ELR (cell line): ENCODE measurements at regions not wholly inside any gene's neighbourhood (a gene's known extent, or its start where the extent isn't known, plus 50 kb on each side); places are given as distances from the start of the nearest gene placed in this dataset.
"Not testable (repeated sequence)": the region's sequence is repeated elsewhere in the genome, so short reads cannot be mapped to it uniquely, and the experiment has no call there.

Experiments
- DNase-seq: peaks from one replicate; pipeline ENCODE4 v3.0.0-alpha.2; 2015; ENCODE audit warnings: low read depth

DNA sequence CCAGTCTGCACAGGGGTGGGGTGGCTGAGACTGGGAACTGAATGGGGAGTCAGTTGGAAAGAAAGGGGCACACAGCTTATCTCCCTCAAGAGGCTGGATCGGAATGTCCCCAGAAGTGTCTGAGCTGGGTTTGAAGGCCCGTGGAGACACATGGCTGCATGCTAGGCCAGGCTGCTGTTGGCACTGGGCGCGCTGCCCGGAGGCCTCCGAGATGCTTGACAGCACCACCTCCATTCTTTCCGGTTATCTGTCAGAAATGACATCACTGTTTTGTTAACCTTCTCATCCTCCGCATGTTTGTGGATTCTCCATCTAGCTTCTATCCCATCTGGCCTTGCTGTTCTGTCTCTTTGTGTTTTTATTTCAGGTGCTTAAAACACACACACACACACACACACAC lies 85.5 kb downstream of the APIP start:
- DNase-seq = no peak

DNA sequence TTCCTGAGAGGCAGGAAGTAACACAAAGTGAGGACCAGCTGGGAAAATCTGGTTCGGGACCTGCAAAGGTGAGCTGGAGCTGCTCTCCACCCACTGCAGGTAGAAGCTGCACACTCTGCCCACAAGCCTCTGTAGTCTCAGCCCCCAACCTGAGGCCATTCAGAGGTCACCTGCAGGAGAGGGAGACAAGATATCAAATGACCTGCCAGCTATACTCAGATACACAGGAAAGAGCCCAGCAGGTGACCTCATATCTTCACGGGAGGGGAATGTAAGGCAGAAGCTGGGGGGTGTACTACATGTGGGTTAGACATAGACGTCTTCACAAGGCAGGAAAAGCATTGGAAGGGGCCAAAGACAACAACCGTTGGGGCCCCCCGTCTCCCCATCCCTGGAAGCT lies 86.1 kb downstream of the APIP start:
- DNase-seq = no peak

DNA sequence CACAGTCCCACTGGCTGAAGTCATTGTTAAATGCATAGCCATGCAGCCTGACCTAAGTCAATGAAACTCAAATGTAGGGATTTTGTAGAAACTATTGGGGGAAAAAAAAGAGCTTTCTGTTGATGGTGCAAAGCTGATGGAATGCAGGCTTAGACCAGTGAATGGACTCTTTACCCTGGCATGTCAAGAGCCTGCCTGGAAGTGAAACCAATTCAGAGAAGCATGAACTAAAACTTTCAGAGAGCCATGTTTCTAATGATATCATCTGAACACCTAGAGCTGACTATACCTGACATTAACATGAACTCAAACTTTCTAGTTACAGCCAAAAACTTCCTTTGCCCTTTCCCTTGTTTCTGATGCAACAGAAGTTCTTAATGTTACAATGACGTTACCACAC lies 89.0 kb downstream of the APIP start:
- no peak for DNase-seq

DNA sequence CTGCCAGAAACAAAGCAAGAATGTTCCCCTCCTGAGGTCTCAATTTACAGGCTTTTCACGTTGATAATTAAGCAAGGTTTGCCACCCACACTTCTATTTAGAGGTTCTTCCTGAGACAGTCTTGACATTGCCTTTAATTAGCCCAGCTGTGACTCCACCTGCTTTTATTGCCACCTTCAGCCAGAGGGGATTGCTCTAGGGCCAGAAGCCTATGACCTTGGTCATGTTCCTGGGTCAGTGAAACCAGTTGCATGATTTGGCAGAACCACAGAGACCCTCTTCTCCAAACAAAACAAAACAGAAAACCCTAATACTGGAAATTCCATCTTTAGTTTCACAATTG lies 89.8 kb downstream of the APIP start:
- no peak for DNase-seq

DNA sequence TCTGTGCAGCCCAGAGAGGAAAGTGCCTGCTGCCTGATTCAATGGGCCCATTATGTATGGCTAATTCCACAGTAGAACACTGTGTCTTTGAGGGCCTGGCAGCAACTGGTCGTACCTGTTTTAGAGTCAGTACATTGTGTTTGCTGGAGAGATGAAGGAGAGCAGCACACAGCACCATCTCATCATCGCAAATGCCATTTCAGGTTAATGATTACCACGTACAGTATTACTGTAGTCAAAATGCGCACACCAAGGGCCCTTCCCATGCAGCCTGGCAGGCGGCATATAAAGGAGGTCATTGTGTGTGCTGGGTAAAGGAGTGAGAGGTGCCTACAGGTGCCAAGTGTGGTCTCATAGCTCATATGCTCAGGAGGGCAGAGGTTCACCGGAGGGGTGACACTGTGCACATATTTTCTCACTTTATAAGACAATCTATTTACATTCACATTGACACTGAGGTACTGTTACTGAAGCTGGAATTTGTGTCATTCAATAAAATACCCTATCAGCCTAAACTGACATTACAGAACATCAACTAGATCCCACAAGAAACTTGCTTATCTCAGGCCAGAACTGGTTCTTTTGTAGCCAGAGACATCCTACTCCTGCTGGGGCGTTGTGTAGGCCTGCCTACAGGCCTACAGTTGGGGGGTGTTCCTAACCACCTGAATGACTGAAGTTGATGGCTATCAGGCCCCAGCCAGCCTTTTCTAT lies 90.4 kb downstream of the APIP start:
- DNase-seq = no peak

DNA sequence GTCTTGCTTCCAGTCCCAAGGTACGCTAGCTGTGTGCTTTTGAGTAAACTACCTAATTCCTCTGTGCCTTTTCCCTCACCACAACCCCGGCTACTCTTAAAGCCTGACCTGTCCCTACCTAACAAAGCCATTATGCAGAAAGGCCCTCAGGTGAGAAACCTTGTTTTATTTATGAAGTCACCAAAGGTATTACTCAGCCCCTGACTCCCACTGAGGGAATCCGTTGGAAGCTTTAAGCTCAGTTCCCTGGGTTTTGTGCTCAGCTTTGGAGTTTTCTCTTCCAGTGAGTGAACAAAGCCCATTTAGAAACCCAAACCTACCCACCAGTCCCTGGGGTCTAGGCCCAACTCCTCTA lies 90.9 kb downstream of the APIP start:
- no peak for DNase-seq

DNA sequence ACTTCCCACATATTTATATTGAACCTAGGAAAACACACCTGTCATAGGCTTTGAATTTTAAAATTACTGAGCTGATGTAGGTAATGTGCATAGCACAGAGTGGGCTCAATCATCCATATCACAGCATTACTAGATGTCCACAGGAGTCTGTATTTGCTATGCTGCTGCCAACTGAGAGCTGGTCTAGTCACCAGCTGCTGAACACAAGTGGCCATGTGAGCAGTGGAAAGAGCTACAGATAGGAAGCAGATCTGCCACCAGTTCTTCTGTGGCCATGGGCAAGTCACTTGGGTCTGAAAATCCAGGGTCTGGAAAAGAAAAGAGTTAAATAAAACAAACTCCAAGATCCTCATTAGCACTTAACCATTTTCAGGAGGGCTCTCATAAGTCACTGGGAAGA lies 91.8 kb downstream of the APIP start:
- DNase-seq = no peak

DNA sequence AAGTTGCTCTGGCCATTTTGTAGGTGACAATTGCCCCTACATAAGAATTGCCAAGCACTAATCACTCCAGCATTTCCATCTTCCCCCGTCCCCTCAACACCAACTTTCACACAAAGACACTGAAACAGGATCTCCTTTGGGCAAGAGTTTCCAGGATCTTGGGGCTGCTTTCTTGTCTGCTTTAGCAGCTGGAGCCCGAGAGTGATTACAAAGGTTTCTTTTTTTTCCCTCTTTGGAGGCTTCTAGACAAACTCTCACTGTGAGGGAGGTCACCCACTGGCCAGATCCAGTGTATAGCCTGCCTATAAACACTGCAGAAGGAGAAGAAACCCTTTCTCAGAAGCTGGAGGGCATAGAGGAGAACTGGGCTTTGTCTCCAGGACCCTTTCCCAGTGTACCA lies 92.5 kb downstream of the APIP start:
- no peak for DNase-seq

DNA sequence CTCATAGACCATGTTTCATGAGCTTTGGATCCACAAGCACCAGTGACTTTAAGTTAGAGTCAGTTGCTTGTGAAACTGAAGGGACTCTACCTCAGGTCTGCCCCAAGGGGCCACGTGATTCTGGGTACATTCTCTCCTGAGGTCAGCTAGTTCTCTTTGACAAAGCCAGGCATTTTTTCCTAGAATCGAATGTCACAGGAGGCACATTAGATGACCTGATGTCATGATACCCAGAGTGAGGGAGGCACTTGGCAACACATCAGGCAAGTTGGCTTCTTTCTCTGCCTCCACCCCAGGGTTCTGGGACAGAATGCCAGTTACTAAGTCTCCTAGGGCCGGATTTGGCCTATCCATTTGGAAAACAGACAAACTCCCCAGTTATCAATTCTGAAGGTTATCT lies 93.0 kb downstream of the APIP start:
- no peak for DNase-seq

DNA sequence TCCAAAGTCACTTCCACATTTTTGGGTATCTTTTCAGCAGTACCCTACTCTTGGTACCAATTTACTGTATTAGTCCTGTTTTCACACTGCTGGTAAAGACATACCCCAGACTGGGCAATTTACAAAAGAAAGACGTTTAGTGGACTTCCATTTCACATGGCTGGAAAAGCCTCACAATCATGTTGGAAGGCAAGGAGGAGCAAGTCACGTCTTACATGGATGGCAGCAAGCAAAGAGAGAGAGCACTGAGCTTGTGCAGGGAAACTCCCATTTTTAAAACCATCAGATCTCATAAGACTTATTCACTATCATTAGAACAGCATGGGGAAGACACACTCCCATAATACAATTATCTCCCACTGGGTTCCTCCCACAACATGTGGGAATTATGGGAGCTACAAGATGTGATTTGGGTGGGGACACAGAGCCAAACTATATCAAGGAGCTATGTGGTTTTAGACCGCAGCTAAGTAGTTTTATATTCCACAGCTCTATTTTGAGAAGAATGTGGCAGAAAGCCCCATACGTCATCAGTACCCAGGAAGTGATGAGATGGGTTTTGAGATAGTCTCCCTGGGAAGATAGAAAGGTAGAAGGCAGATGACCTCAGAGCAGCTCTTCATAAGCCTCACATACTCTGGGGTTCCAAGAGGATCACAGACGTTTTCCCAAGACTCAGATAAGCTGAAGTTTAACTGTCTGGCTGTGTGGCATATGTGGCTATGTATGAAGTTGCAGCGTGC lies 96.3 kb downstream of the APIP start:
- no peak for DNase-seq

DNA sequence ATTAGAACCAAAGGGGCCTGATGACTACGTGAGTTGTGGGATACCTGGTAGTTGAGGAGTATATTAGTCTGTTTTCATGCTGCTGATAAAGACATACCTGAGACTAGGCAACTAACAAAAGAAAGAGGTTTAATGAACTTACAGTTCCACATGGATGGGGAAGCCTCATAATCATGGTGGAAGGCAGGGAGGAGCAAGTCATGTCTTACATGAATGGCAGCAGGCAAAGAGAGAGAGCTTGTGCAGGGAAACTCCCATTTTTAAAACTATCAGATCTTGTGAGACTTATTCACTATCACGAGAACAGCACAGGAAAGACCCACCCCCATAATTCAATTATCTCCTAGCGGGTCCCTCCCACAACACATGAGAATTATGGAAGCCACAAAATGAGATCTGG lies 98.4 kb downstream of the APIP start:
- not testable (repeated sequence) for DNase-seq

DNA sequence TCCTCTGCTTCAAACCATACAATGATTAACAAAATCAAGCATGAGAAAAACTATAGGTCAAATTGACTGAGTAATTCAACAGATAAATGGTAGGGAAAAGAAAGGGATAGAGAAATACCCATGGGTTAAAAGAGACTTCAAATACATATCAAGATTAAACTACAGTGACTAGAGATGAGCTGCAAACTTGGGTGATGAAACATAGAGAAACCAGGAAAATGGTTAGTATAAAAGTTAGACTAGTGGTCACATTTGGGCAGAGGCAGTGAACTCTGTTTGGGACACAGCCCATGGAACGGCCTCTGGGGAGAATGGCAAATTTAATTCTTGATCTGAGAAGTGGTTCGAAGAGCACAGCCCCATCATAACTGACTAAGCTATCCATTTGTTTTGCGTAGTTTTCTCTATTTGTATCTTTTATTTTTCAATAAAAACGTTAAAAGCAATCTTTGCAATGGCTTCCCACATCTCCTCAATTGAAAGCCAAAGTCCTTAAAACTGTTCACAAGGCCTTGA lies 99.4 kb downstream of the APIP start:
- DNase-seq = no peak

DNA sequence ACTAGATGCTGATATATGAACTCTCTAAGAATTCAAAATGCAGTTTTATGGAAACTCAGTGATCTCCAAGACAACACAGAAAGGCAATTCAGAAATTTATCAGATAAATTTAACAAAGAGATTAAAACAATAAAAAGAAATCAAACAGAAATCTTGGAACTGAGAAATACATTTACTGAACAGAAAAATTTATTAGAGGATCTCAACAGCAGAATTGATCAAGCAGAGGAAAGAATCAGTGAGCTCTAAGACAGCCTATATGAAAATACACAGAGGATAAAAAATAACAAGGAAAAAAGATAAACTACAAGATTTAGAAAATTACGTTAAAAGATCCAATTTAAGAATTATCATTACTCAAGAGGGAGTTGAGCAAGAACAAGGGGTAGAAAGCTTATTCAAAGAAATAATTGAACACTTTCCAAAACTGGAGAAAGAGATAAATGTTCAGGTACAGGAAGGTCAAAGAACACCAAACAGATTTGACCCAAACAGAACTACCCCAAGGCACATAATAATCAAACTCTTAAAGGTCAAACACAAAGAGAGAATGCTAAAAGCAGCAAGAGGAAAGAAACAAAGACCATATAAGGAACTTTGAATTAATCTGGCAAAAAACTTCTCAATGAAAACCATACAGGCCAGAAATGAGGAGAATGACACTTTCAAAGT lies 103.1 kb downstream of the APIP start:
- no peak for DNase-seq

DNA sequence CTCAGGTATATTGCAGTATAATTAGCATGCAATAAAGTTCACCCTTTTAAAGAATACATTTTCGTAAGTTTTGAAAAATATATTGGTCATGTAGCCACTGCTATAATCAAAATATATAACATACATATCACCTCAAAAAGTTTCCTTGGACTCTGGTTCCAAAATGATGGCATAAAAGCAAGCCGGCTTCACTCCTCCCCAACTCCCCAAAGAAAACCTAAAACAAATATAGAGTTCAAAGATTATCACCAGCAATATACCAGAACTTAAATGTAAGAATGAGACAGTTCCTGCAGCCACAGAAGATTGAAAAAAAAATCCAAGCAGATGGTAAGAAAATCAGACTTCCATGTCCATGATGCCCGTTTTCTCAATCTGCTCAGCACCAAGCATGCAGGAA lies 104.3 kb downstream of the APIP start:
- DNase-seq = no peak

DNA sequence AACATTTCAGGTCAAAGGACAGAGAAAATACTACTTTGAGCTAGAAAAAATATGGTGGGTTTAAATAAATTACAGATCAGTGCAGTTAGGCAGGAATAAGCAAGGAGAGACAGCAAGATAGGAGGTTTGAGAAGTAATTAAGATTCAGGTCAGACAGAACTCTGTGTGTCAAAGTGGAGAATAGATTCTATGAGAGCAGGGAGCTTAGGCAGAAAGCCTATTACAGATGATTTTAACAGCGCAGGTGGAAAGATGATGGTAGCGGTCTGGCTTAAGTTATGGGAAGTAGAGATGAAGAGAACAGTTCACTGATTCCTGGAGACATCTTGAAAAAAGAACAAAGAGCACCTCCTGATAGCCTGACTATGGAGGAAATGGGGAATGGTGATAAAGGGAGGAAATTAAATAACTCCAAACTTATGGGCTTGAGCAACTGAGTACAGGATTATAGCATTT lies 106.0 kb downstream of the APIP start:
- no peak for DNase-seq

DNA sequence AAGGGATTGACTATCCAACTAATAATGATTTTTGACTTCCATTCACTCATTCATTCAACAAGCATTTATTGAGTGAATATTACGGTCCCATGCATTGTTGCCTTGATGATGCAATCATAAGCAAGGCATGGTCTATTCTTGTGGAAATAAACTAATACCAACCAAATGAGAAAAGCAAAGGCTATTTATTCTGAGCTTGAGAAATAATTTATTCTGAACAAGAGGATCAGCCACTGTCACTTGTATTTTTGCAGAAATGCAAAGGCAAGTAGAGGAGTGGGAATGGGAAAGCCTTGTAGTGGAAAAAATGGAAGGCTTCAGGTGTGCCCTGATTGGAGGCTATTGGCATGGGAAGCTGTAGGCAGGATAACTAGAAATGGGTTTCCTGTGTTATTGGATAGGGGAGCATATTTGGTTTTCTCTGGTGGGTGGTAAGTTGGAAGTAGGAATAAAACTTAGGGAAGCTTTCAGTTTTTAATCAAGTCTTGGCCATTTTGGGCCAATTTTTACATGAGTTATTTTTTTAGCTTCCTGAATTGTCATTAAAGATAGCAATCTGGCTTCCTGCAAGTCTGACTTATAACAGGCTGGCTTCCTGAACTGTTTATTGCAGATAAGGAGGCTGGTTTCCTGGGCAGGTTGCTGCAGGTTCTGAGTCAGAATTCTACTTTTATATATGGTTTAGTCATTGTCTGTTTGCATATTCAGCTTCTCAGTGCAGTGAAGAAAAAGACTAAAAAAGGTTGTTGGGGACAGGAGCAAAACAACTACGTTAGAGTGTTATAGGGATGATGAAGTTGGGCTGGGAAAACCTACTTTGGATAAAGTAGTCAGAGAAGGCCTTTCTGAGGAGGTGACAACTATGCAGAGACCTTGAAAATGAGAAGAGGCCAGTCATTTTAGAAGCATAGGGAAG lies 106.7 kb downstream of the APIP start:
- DNase-seq = peak; percentile 81

DNA sequence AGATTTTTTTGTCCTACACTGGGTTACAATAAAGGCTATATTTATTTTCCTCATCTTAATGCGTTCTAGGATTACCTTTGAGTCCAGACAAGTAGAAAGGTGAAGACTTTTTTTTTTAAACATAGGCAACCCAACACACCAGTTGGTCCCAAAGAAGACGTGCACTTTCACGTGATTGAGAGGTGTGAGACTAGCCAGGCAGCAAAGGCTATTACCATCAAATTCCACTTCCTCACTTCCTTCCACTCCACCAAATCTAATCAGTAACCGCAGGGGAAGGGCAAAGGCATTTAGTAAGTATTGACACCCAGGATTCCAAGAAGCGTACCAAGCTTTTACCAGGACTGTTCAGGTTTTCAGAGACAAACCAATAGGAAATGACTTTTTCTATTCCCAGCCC lies 109.3 kb downstream of the APIP start:
- DNase-seq = no peak

DNA sequence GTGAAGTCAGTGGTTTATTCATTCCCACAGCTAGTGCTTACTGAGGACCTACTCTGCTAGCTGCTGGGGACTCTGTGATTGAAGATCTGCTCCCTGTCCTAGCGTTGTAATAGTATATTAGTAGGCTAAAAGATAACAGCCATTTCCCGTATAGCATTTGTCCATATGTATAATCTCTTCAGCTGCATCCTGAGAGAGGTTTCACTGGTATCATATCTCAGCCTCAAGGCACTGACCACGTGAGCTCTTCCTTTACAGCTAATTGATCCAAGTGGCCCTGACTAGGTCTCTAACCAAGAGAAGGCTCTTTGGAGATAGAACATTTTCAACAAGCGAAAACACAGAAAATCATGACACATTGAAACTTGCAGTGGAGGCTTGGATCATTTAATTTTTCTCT lies 110.2 kb downstream of the APIP start:
- DNase-seq = no peak

DNA sequence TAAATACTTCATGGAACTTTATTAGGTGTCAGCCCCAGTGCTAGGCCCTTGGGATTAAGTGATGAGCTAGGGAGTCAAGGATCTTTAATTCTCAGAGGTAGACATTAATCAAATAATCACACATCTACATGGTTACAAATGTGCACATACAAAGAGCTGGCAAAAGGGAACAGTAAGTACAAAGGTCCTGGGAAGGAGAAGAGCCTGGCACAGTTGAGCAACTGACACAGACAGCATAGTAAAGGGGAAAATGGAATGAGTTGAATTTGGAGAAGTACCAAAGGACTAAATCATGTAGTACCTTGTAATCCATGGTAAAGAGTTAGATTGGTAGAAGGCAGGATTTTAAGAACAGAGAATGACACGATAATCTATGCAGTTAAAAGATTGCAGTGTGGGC lies 116.3 kb downstream of the APIP start:
- DNase-seq = no peak

DNA sequence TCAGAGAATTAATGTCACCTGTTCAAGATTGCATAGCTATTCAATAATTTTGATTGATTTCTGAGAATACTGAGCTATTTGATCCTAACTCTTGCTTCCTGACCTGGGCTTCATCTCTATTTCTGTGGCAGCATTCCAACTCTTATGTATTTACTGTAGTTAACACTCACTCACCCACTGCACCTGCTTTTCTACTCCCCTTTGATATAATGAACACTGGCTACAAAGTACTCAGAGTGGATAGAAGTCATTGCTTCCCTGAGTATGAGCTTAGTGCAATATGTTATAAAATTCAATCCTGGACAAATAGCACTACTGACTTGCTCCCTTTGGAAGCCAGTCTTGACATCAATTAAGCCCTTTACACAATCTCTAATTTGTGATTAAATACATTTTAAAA lies 117.2 kb downstream of the APIP start:
- DNase-seq = no peak

DNA sequence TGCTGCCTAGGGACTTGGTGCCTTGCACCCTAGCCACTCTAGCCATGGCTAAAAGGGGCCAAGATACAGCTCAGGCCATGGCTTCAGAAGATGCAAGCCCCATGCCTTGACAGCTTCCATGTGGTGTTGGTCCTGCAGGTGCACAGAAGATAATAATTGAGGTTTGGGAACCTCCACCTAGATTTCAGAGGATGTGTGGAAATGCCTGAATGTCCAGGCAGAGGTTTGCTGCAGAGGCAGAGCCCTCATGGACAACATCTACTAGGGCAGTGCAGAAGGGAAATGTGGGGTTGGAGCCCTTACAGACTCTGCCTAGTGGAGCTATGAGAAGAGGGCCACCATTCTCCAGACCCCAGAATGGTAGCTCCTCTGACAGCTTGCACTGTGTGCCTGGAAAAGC lies 118.7 kb downstream of the APIP start:
- DNase-seq = not testable (repeated sequence)

DNA sequence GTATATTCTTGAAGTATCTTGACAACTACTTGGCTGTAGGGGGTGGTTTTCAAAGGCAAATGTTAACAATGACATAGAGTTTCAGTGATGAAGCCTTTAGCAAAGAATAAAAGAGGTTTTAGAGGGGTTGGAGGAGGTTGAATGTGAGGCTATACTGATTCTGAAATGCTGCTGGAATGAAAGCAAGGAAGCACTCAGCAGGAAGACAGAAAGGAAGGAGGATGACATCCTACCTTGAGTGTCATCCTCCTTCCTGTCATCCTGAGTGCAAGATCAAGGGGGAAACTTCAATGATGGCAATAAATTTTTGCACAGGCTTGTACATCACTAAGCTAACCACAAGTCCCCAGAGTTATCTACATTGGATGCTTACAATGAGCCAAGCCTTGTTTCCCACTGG lies 120.5 kb downstream of the APIP start:
- no peak for DNase-seq
